Fibroblast of the aortic adventitia (primary cell): ENCODE measurements at regions not wholly inside any gene's neighbourhood (a gene's known extent, or its start where the extent isn't known, plus 50 kb on each side); places are given as distances from the start of the nearest gene placed in this dataset.

Experiments used
- DNase-seq: peaks from one replicate; pipeline ENCODE4 v3.0.0-alpha.2; 2010; ENCODE audit warnings: low read depth
- H3K4me3 ChIP-seq: 2 replicates; pipeline ENCODE4 v1.5.1; 2011; ENCODE audit warnings: low read depth, mild to moderate bottlenecking, control low read depth, low read length, moderate library complexity
- TF ChIP-seq, protein P1 (sequence below): IDR thresholded peaks from 2 replicates; pipeline ENCODE4 v1.5.1; 2011; ENCODE audit warnings: mild to moderate bottlenecking, low read length, control low read depth, inconsistent platforms; ENCODE audit not compliant: insufficient read depth

DNA sequence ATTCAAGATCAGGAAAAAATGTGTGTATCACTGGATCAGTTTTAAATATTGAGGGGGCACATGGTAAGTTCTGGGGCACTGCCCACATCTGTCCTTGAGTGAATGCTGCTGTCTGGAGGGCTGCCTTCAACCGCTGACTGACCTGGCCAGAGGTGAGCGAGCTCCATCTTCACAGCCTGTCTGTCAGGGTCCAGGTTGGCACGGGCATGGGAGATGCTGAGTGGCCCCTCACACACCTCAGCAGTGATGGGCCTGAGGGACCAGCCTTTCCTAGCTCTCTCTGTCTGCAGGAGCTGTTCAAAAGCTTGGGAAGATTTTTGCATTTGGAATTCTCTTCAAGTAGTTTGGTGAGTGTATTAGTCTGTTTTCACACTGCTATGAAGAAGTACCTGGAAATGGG lies 114.8 kb upstream of the ALKAL2 start:
- no peak for DNase-seq
- TF ChIP-seq, protein P1, sequence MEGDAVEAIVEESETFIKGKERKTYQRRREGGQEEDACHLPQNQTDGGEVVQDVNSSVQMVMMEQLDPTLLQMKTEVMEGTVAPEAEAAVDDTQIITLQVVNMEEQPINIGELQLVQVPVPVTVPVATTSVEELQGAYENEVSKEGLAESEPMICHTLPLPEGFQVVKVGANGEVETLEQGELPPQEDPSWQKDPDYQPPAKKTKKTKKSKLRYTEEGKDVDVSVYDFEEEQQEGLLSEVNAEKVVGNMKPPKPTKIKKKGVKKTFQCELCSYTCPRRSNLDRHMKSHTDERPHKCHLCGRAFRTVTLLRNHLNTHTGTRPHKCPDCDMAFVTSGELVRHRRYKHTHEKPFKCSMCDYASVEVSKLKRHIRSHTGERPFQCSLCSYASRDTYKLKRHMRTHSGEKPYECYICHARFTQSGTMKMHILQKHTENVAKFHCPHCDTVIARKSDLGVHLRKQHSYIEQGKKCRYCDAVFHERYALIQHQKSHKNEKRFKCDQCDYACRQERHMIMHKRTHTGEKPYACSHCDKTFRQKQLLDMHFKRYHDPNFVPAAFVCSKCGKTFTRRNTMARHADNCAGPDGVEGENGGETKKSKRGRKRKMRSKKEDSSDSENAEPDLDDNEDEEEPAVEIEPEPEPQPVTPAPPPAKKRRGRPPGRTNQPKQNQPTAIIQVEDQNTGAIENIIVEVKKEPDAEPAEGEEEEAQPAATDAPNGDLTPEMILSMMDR = no peak

DNA sequence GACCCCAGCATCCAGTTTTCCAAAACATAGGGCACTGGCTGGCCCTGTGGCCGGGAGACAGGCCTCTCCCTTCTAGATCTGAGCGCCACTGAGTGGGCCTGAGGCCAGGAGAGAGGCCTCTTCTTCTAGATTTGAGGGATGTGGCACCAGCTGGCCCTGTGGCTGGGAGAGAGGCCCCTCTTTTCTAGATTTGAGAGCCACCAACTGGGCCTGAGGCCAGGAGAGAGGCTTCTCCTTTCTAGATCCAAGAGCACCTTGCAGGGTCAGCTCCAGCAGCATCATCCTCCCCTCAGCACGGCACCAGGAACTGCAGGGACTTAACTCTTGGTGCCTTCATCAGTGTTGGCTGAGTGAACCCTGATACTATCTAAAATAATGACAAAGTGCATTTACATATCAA lies 114.3 kb upstream of the ALKAL2 start:
- TF ChIP-seq, protein P1 = no peak
- H3K4me3 ChIP-seq = no peak overlapping the region

More for the DNA sequence above, 114.8 kb upstream of the ALKAL2 start:
- no peak overlapping the region for H3K4me3 ChIP-seq

GRCh38 chr2:401019-401679 lies 113.3 kb upstream of the ALKAL2 start:
- H3K4me3 ChIP-seq = no peak overlapping the region
- TF ChIP-seq, protein P1 = no peak
- DNase-seq = no peak

More for the DNA sequence above, 114.3 kb upstream of the ALKAL2 start:
- no peak for DNase-seq

- no peak overlapping the region for H3K4me3 ChIP-seq
- no peak for DNase-seq
- TF ChIP-seq, protein P1 = no peak
Observed at GRCh38 chr2:397926-398325, 110.0 kb upstream of the ALKAL2 start.

DNA sequence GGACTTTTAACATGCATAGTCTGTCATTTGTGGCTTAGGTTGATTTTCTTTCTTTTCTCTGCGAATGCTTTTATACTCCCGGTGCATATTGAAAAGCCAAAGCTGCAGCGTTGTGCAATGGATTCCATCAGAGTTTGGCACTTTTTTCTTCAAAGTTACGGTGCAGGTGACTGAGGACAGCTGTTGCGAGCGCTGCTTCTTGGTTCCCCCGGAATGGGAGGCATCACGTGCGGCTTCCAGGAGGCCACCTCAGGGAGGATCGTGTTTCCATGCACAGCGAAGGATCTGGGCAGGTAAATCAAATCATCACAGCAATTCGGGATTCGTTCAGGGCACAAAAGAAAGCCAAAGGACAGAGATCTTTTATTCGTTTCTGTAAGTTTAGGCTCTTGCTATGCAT lies 109.6 kb upstream of the ALKAL2 start:
- no peak overlapping the region for H3K4me3 ChIP-seq
- DNase-seq = no peak
- TF ChIP-seq, protein P1 = no peak

GRCh38 chr2:396903-397302 lies 109.0 kb upstream of the ALKAL2 start:
- no peak for DNase-seq
- TF ChIP-seq, protein P1 = no peak
- H3K4me3 ChIP-seq = no peak overlapping the region

DNA sequence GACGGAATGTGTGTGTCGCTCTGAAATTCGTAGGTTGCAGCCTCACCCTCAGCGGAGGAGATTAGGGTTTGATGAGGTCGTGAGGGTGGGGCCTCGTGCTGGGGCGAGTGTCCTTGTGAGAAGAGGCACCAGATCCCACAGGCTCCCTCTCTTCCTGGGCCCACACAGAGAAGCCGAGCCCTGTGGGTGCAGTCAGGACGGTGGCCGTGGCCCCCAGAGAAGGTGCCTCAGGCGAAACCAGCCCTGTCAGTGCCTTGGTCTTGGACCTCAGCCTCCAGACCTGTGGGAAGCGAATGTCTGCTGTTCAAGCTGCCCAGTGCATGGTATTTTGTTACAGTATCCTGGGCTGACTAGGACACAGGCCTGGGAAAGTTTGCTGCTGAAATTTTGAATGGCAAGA lies 108.0 kb upstream of the ALKAL2 start:
- TF ChIP-seq, protein P1 = no peak
- H3K4me3 ChIP-seq = no peak overlapping the region
- no peak for DNase-seq
